ENCODE measurements at regions not wholly inside any gene's neighbourhood (a gene's known extent, or its start where the extent isn't known, plus 50 kb on each side); places are given as distances from the start of the nearest gene placed in this dataset.

GRCh38 chr3:18097989-18098388, 327.1 kb downstream of the SATB1 start:
- no peak overlapping the region for H3K4me3 ChIP-seq (replicated peaks; ENCODE audit: insufficient read depth, low read length)
- no peak overlapping the region for H3K27ac ChIP-seq (replicated peaks)
- DNase-seq (ENCODE audit: low read depth in 1 of 2, low spot score in 1 of 2) = no peak
- TF ChIP-seq SPI1 (IDR thresholded peaks at IDR 0.05; ENCODE audit: borderline replicate concordance, low read depth) (no peak), GABPA (IDR thresholded peaks at IDR 0.05; ENCODE audit: low read depth) (no peak), CTCF (IDR thresholded peaks at IDR 0.05; ENCODE audit: insufficient read depth, low read length) (no peak), REST (IDR thresholded peaks at IDR 0.05; ENCODE audit: insufficient replicate concordance, low read depth) (no peak), POLR2AphosphoS5 (IDR thresholded peaks at IDR 0.05; ENCODE audit: low read depth) (no peak)
- H3K27me3 ChIP-seq (ENCODE audit: insufficient read depth, poor library complexity, severe bottlenecking) = no peaks in the 10 kb centered on the region

- TF ChIP-seq POLR2AphosphoS5 (IDR thresholded peaks at IDR 0.05; ENCODE audit: low read depth) (no peak), GABPA (IDR thresholded peaks at IDR 0.05; ENCODE audit: low read depth) (no peak), REST (IDR thresholded peaks at IDR 0.05; ENCODE audit: insufficient replicate concordance, low read depth) (no peak), CTCF (IDR thresholded peaks at IDR 0.05; ENCODE audit: insufficient read depth, low read length) (no peak), SPI1 (IDR thresholded peaks at IDR 0.05; ENCODE audit: borderline replicate concordance, low read depth) (no peak)
- no peak overlapping the region for H3K27ac ChIP-seq (replicated peaks)
- H3K27me3 ChIP-seq (ENCODE audit: insufficient read depth, poor library complexity, severe bottlenecking) = no peaks in the 10 kb centered on the region
These were observed 327.7 kb downstream of the SATB1 start for GRCh38 chr3:18097473-18097872.

GRCh38 chr3:18092726-18093125, 332.4 kb downstream of the SATB1 start:
- H3K4me3 ChIP-seq (replicated peaks; ENCODE audit: insufficient read depth, low read length) = no peak overlapping the region
- DNase-seq (ENCODE audit: low read depth in 1 of 2, low spot score in 1 of 2) = no peak
- TF ChIP-seq REST (IDR thresholded peaks at IDR 0.05; ENCODE audit: insufficient replicate concordance, low read depth) (no peak), SPI1 (IDR thresholded peaks at IDR 0.05; ENCODE audit: borderline replicate concordance, low read depth) (no peak), CTCF (IDR thresholded peaks at IDR 0.05; ENCODE audit: insufficient read depth, low read length) (no peak), GABPA (IDR thresholded peaks at IDR 0.05; ENCODE audit: low read depth) (no peak), POLR2AphosphoS5 (IDR thresholded peaks at IDR 0.05; ENCODE audit: low read depth) (no peak)

More at GRCh38 chr3:18097473-18097872, 327.7 kb downstream of the SATB1 start:
- DNase-seq (ENCODE audit: low read depth in 1 of 2, low spot score in 1 of 2) = no peak
- H3K4me3 ChIP-seq (replicated peaks; ENCODE audit: insufficient read depth, low read length) = no peak overlapping the region

More at GRCh38 chr3:18092726-18093125, 332.4 kb downstream of the SATB1 start:
- no peaks in the 10 kb centered on the region for H3K27me3 ChIP-seq (ENCODE audit: insufficient read depth, poor library complexity, severe bottlenecking)
- H3K27ac ChIP-seq (replicated peaks) = no peak overlapping the region

Data from HL-60 (cell line).